Neutrophil (primary cell): ENCODE measurements at regions not wholly inside any gene's neighbourhood (a gene's known extent, or its start where the extent isn't known, plus 50 kb on each side); places are given as distances from the start of the nearest gene placed in this dataset.

Source experiments
- H3K27ac ChIP-seq: fragments of 200-600 bp; sonication (generic); 2 replicates; pipeline ENCODE4 v1.5.1; 2016; ENCODE audit warnings: mild to moderate bottlenecking, moderate library complexity
- H3K27me3 ChIP-seq: fragments of 200-600 bp; sonication (generic); 2 replicates; pipeline ENCODE4 v1.6.0; 2016; ENCODE audit warnings: mild to moderate bottlenecking
- H3K36me3 ChIP-seq: fragments of 200-600 bp; sonication (generic); 2 replicates; pipeline ENCODE4 v1.5.1; 2017
- H3K4me1 ChIP-seq, 2 experiments: fragments of 200-600 bp in 1 of 2; sonication (generic) in 1 of 2; 1 replicate in 1 of 2; 2 replicates in 1 of 2; pipeline versions ENCODE4 v1.5.1 to v1.6.1; 2013 to 2016; ENCODE audit warnings: low read depth in 1 of 2, low read length in 1 of 2, mild to moderate bottlenecking in 1 of 2, moderate library complexity in 1 of 2; ENCODE audit not compliant: control insufficient read depth in 1 of 2, insufficient read depth in 1 of 2
- H3K4me3 ChIP-seq, 2 experiments: fragments of 200-600 bp in 1 of 2; sonication (generic) in 1 of 2; 1 replicate in 1 of 2; 2 replicates in 1 of 2; pipeline ENCODE4 v1.5.1; 2013 to 2016; ENCODE audit warnings: low read depth in 1 of 2, low read length in 1 of 2, mild to moderate bottlenecking in 1 of 2, moderate library complexity in 1 of 2
- H3K9me3 ChIP-seq: fragments of 200-600 bp; sonication (generic); 2 replicates; pipeline ENCODE4 v1.5.1; 2016
- CTCF ChIP-seq: fragments of 200-600 bp; sonication (generic); IDR thresholded peaks from 2 replicates; pipeline ENCODE4 v1.5.1; 2016; ENCODE audit warnings: antibody characterized with exemption

- Histone ChIP-seq H3K27ac (no peak overlapping the region), H3K4me1 (no peaks in the 10 kb centered on the region), H3K4me3 (no peak overlapping the region), H3K27me3 (peaks cover 6% of the 10 kb centered on the region), H3K36me3 (no peaks in the 10 kb centered on the region), H3K9me3 (no peaks in the 10 kb centered on the region)
- TF ChIP-seq CTCF = no peak
Measured at GRCh38 chr1:14363036-14363590, 235.4 kb upstream of the KAZN start.

GRCh38 chr1:14363707-14364413, 234.6 kb upstream of the KAZN start:
- no peaks in the 10 kb centered on the region for H3K4me1 ChIP-seq
- no peaks in the 10 kb centered on the region for H3K9me3 ChIP-seq
- no peak for TF ChIP-seq CTCF
- peaks cover 6% of the 10 kb centered on the region for H3K27me3 ChIP-seq
- H3K27ac ChIP-seq = no peak overlapping the region
- H3K36me3 ChIP-seq = no peaks in the 10 kb centered on the region
- no peak overlapping the region for H3K4me3 ChIP-seq

GRCh38 chr1:14365301-14365988, 233.0 kb upstream of the KAZN start:
- Histone ChIP-seq H3K27me3 (peaks cover 6% of the 10 kb centered on the region), H3K27ac (no peak overlapping the region), H3K36me3 (no peaks in the 10 kb centered on the region), H3K9me3 (no peaks in the 10 kb centered on the region), H3K4me3 (no peak overlapping the region), H3K4me1 (no peaks in the 10 kb centered on the region)
- no peak for TF ChIP-seq CTCF

GRCh38 chr1:14366091-14367018, 232.1 kb upstream of the KAZN start:
- no peak for TF ChIP-seq CTCF
- Histone ChIP-seq H3K4me3 (no peak overlapping the region), H3K27me3 (peaks cover 6% of the 10 kb centered on the region), H3K36me3 (no peaks in the 10 kb centered on the region), H3K27ac (no peak overlapping the region), H3K9me3 (no peaks in the 10 kb centered on the region), H3K4me1 (no peaks in the 10 kb centered on the region)

GRCh38 chr1:14367451-14367850, 231.0 kb upstream of the KAZN start:
- H3K27me3 ChIP-seq = peaks cover 6% of the 10 kb centered on the region
- H3K4me1 ChIP-seq = no peaks in the 10 kb centered on the region
- no peak overlapping the region for H3K4me3 ChIP-seq
- TF ChIP-seq CTCF = no peak
- H3K9me3 ChIP-seq = no peaks in the 10 kb centered on the region
- no peak overlapping the region for H3K27ac ChIP-seq
- H3K36me3 ChIP-seq = no peaks in the 10 kb centered on the region
